Transverse colon (tissue), 3 donors: ENCODE measurements at regions not wholly inside any gene's neighbourhood (a gene's known extent, or its start where the extent isn't known, plus 50 kb on each side); places are given as distances from the start of the nearest gene placed in this dataset.

ENCODE experiments used
- EP300 ChIP-seq: sonication (generic); formaldehyde crosslinking; IDR thresholded peaks from one replicate; pipeline ENCODE4 v1.6.1; 2017; ENCODE audit warnings: antibody characterized with exemption, low read depth
- TF ChIP-seq, protein P1 (sequence below), 5 experiments: fragments of 200-600 bp in 3 of 5; fragments of 450-650 bp in 2 of 5; sonication (generic) in 3 of 5; IDR thresholded peaks; 1 replicate in 2 of 5; 2 replicates in 3 of 5; pipeline ENCODE4 v1.5.1; 2016 to 2017; ENCODE audit warnings: antibody characterized with exemption in 5 of 5, inconsistent platforms in 3 of 5, mild to moderate bottlenecking in 2 of 5, moderate library complexity in 1 of 5

DNA sequence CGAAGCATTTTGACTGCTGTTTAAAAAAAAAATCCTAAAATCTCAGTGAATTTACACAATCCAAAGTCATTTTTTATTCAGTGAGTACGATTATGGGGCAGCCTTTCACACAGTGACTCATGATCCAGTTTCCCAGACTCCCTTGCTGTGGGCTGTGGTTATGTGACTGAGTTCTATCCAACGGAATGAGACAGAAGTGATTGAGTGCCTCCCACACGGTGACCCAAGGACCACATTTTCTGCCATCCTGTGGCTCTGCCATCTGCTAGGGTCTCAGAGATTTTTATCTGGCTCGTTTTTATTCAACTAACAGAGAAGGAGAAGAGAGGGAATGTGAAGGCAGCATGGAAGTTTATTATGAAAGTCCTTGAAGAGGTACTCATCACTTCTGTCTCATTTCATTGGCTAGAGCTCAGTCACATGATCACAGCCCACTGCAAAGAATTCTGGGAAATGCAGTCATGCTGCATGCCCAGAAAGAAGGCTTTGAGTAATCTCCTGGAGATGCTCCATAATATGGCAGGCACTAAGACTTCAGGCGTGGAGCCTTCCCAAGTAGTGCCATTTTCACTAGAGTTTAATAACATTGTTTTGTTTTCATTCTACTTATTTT lies 999.4 kb downstream of the UQCRFS1 start:
- TF ChIP-seq, protein P1, sequence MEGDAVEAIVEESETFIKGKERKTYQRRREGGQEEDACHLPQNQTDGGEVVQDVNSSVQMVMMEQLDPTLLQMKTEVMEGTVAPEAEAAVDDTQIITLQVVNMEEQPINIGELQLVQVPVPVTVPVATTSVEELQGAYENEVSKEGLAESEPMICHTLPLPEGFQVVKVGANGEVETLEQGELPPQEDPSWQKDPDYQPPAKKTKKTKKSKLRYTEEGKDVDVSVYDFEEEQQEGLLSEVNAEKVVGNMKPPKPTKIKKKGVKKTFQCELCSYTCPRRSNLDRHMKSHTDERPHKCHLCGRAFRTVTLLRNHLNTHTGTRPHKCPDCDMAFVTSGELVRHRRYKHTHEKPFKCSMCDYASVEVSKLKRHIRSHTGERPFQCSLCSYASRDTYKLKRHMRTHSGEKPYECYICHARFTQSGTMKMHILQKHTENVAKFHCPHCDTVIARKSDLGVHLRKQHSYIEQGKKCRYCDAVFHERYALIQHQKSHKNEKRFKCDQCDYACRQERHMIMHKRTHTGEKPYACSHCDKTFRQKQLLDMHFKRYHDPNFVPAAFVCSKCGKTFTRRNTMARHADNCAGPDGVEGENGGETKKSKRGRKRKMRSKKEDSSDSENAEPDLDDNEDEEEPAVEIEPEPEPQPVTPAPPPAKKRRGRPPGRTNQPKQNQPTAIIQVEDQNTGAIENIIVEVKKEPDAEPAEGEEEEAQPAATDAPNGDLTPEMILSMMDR (IDR thresholded peaks at IDR 0.05): no peak
- no peak for TF ChIP-seq EP300
